MM.1S (cell line): ENCODE measurements at regions not wholly inside any gene's neighbourhood (a gene's known extent, or its start where the extent isn't known, plus 50 kb on each side); places are given as distances from the start of the nearest gene placed in this dataset.

Source experiments
- DNase-seq: peaks from one replicate; pipeline ENCODE4 v3.0.0-alpha.2; 2015
- H2AFZ ChIP-seq: fragments of 300-600 bp; sonication (generic); 2 replicates; pipeline ENCODE4 v1.6.0; 2016; ENCODE audit warnings: antibody characterized with exemption, low read length
- H3F3A ChIP-seq: fragments of 300-600 bp; sonication (generic); 2 replicates; pipeline ENCODE4 v1.6.1; 2016; ENCODE audit warnings: mild to moderate bottlenecking, antibody characterized with exemption, low read length, moderate library complexity, mixed read lengths; ENCODE audit not compliant: insufficient read depth
- H3K27ac ChIP-seq: fragments of 300-600 bp; sonication (generic); 2 replicates; pipeline ENCODE4 v1.5.1; 2016; ENCODE audit warnings: mild to moderate bottlenecking, low read length
- H3K27me3 ChIP-seq: fragments of 300-600 bp; sonication (generic); replicated peaks from 2 replicates; pipeline ENCODE4 v1.6.0; 2016; ENCODE audit warnings: low read length; ENCODE audit not compliant: insufficient read depth
- H3K36me3 ChIP-seq: fragments of 300-600 bp; sonication (generic); replicated peaks from 2 replicates; pipeline ENCODE4 v1.6.1; 2016; ENCODE audit warnings: mild to moderate bottlenecking, low read length, mixed read lengths; ENCODE audit not compliant: insufficient read depth
- H3K4me1 ChIP-seq: fragments of 300-600 bp; sonication (generic); 2 replicates; pipeline ENCODE4 v1.6.1; 2016; ENCODE audit warnings: low read length, mixed read lengths
- H3K4me2 ChIP-seq: fragments of 300-600 bp; sonication (generic); 2 replicates; pipeline ENCODE4 v1.6.0; 2016; ENCODE audit warnings: low read depth, low read length
- H3K4me3 ChIP-seq: fragments of 300-600 bp; sonication (generic); 2 replicates; pipeline ENCODE4 v1.5.1; 2016; ENCODE audit warnings: low read length, mixed read lengths
- H3K79me2 ChIP-seq: fragments of 300-600 bp; sonication (generic); 2 replicates; pipeline ENCODE4 v1.6.1; 2016; ENCODE audit warnings: mixed run types, low read length, mixed read lengths
- H3K9ac ChIP-seq: fragments of 300-600 bp; sonication (generic); 2 replicates; pipeline ENCODE4 v1.6.1; 2016; ENCODE audit warnings: low read length, mixed read lengths
- H3K9me2 ChIP-seq: fragments of 300-600 bp; sonication (generic); replicated peaks from 2 replicates; pipeline ENCODE4 v1.6.1; 2016; ENCODE audit warnings: mild to moderate bottlenecking, low read length, mixed read lengths; ENCODE audit not compliant: insufficient read depth
- H3K9me3 ChIP-seq: fragments of 300-600 bp; sonication (generic); replicated peaks from 2 replicates; pipeline ENCODE4 v1.6.1; 2016; ENCODE audit warnings: mild to moderate bottlenecking, low read length, mixed read lengths; ENCODE audit not compliant: insufficient read depth
- H4K20me1 ChIP-seq: fragments of 300-600 bp; sonication (generic); 2 replicates; pipeline ENCODE4 v1.6.1; 2016; ENCODE audit warnings: mild to moderate bottlenecking, low read length, moderate library complexity, mixed read lengths; ENCODE audit not compliant: insufficient read depth
- EZH2 ChIP-seq: fragments of 300-600 bp; sonication (generic); optimal IDR thresholded peaks from 2 replicates; pipeline ENCODE3; 2017; ENCODE audit warnings: low read depth, mild to moderate bottlenecking, antibody characterized with exemption, low read length, mixed read lengths
- EZH2phosphoT487 ChIP-seq: fragments of 300-600 bp; sonication (generic); IDR thresholded peaks from 2 replicates; pipeline ENCODE4 v1.6.1; 2018; ENCODE audit warnings: antibody characterized with exemption, low read length
- TF ChIP-seq, protein P1 (sequence below): fragments of 300-600 bp; sonication (generic); IDR thresholded peaks from 2 replicates; pipeline ENCODE4 v1.5.1; 2016; ENCODE audit warnings: antibody characterized with exemption, low read length, mixed read lengths

- H2AFZ ChIP-seq, result no peak overlapping the region
- H3K4me2 ChIP-seq, result no peak overlapping the region
- TF ChIP-seq, protein P1, sequence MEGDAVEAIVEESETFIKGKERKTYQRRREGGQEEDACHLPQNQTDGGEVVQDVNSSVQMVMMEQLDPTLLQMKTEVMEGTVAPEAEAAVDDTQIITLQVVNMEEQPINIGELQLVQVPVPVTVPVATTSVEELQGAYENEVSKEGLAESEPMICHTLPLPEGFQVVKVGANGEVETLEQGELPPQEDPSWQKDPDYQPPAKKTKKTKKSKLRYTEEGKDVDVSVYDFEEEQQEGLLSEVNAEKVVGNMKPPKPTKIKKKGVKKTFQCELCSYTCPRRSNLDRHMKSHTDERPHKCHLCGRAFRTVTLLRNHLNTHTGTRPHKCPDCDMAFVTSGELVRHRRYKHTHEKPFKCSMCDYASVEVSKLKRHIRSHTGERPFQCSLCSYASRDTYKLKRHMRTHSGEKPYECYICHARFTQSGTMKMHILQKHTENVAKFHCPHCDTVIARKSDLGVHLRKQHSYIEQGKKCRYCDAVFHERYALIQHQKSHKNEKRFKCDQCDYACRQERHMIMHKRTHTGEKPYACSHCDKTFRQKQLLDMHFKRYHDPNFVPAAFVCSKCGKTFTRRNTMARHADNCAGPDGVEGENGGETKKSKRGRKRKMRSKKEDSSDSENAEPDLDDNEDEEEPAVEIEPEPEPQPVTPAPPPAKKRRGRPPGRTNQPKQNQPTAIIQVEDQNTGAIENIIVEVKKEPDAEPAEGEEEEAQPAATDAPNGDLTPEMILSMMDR, result no peak
- no peak for TF ChIP-seq EZH2phosphoT487
- no peak for TF ChIP-seq EZH2
- no peaks in the 10 kb centered on the region for H3K36me3 ChIP-seq
- H3K9me3 ChIP-seq, result no peaks in the 10 kb centered on the region
- H3K27me3 ChIP-seq, result no peaks in the 10 kb centered on the region
- H3K9me2 ChIP-seq, result no peaks in the 10 kb centered on the region
- H3K4me3 ChIP-seq, result no peak overlapping the region
- no peaks in the 10 kb centered on the region for H3K4me1 ChIP-seq
- no peaks in the 10 kb centered on the region for H3K79me2 ChIP-seq
- no peak overlapping the region for H3K27ac ChIP-seq
- DNase-seq, result no peak
- no peak overlapping the region for H3K9ac ChIP-seq
- H3F3A ChIP-seq, result no peaks in the 10 kb centered on the region
- no peaks in the 10 kb centered on the region for H4K20me1 ChIP-seq
These were observed 428.1 kb upstream of the DPH6 start for GRCh38 chr15:35974052-35974451.

DNA sequence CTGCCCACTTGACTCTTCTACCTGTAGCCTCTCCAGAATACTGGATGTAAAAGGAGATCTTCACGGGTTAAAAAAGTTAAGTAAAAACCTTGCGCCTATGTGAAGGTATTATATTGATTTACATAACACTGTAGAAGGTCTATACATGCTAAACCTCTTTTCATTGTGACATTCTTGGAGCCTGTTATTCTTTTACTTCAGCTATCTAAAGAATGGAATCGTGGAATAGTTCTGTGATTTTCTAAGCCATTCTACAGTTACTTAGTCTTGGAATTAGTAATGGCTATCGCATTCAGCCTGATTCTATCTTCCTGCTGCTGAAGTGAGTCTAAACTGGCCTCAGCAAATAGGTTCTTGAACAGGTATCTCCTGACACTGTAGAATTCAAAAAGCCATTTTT is 430.0 kb upstream of the DPH6 start:
- H4K20me1 ChIP-seq, result no peaks in the 10 kb centered on the region
- H3K27ac ChIP-seq, result no peak overlapping the region
- H3K36me3 ChIP-seq, result no peaks in the 10 kb centered on the region
- no peaks in the 10 kb centered on the region for H3K4me1 ChIP-seq
- H3K4me3 ChIP-seq, result no peak overlapping the region
- H3K9me2 ChIP-seq, result no peaks in the 10 kb centered on the region
- H3K27me3 ChIP-seq, result no peaks in the 10 kb centered on the region
- H3K9me3 ChIP-seq, result no peaks in the 10 kb centered on the region
- H2AFZ ChIP-seq, result no peak overlapping the region
- no peak overlapping the region for H3K4me2 ChIP-seq
- no peak for DNase-seq
- H3K9ac ChIP-seq, result no peak overlapping the region
- no peaks in the 10 kb centered on the region for H3K79me2 ChIP-seq
- no peak for TF ChIP-seq EZH2
- TF ChIP-seq, protein P1, result no peak
- TF ChIP-seq EZH2phosphoT487, result no peak
- H3F3A ChIP-seq, result no peaks in the 10 kb centered on the region

GRCh38 chr15:35979608-35980007 is 433.6 kb upstream of the DPH6 start:
- Histone ChIP-seq H3K79me2 (no peaks in the 10 kb centered on the region), H3K4me3 (no peak overlapping the region), H3F3A (no peaks in the 10 kb centered on the region), H2AFZ (no peak overlapping the region), H3K9me3 (no peaks in the 10 kb centered on the region), H4K20me1 (no peaks in the 10 kb centered on the region), H3K4me1 (no peaks in the 10 kb centered on the region), H3K27me3 (no peaks in the 10 kb centered on the region), H3K9me2 (no peaks in the 10 kb centered on the region), H3K36me3 (no peaks in the 10 kb centered on the region), H3K4me2 (no peak overlapping the region), H3K9ac (no peak overlapping the region), H3K27ac (no peak overlapping the region)
- no peak for TF ChIP-seq EZH2
- no peak for TF ChIP-seq EZH2phosphoT487
- TF ChIP-seq, protein P1, result no peak
- DNase-seq, result no peak
